ENCODE measurements at regions not wholly inside any gene's neighbourhood (a gene's known extent, or its start where the extent isn't known, plus 50 kb on each side); places are given as distances from the start of the nearest gene placed in this dataset.
"Not testable (repeated sequence)": the region's sequence is repeated elsewhere in the genome, so short reads cannot be mapped to it uniquely, and the experiment has no call there.

GRCh38 chr11:116335891-116336290, 436.9 kb downstream of the BUD13 start:
- DNase-seq (ENCODE audit: low spot score) = no peak

GRCh38 chr11:116335078-116335477, 437.7 kb downstream of the BUD13 start:
- no peak for DNase-seq (ENCODE audit: low spot score)

GRCh38 chr11:116334596-116334995, 438.2 kb downstream of the BUD13 start:
- DNase-seq (ENCODE audit: low spot score) = no peak

- no peak for DNase-seq (ENCODE audit: low spot score)
Measured at GRCh38 chr11:116333001-116333535, 439.7 kb downstream of the BUD13 start.

GRCh38 chr11:116332391-116332790, 440.4 kb downstream of the BUD13 start:
- no peak for DNase-seq (ENCODE audit: low spot score)

GRCh38 chr11:116331381-116331780, 441.4 kb downstream of the BUD13 start:
- DNase-seq (ENCODE audit: low spot score) = no peak

- no peak for DNase-seq (ENCODE audit: low spot score)
Measured at GRCh38 chr11:116330439-116331185, 442.2 kb downstream of the BUD13 start.

- no peak for DNase-seq (ENCODE audit: low spot score)
Measured at GRCh38 chr11:116329354-116330090, 443.3 kb downstream of the BUD13 start.

- no peak for DNase-seq (ENCODE audit: low spot score)
Measured at GRCh38 chr11:116328851-116329250, 443.9 kb downstream of the BUD13 start.

- no peak for DNase-seq (ENCODE audit: low spot score)
Measured at GRCh38 chr11:116328391-116328790, 444.4 kb downstream of the BUD13 start.

GRCh38 chr11:116326146-116326545, 446.6 kb downstream of the BUD13 start:
- no peak for DNase-seq (ENCODE audit: low spot score)

GRCh38 chr11:116325247-116325646, 447.5 kb downstream of the BUD13 start:
- no peak for DNase-seq (ENCODE audit: low spot score)

- DNase-seq (ENCODE audit: low spot score) = not testable (repeated sequence)
Measured at GRCh38 chr11:116324077-116324476, 448.7 kb downstream of the BUD13 start.

- DNase-seq (ENCODE audit: low spot score) = no peak
Measured at GRCh38 chr11:116317212-116317611, 455.6 kb downstream of the BUD13 start.

- DNase-seq (ENCODE audit: low spot score) = no peak
Measured at GRCh38 chr11:116314006-116314405, 458.8 kb downstream of the BUD13 start.

- DNase-seq (ENCODE audit: low spot score) = peak; percentile 95
Measured at GRCh38 chr11:116312570-116313391, 460.0 kb downstream of the BUD13 start.

- peak; percentile 6 for DNase-seq (ENCODE audit: low spot score)
Measured at GRCh38 chr11:116311206-116311605, 461.6 kb downstream of the BUD13 start.

- no peak for DNase-seq (ENCODE audit: low spot score)
Measured at GRCh38 chr11:116310698-116311097, 462.1 kb downstream of the BUD13 start.

GRCh38 chr11:116310226-116310625, 462.6 kb downstream of the BUD13 start:
- DNase-seq (ENCODE audit: low spot score) = no peak

GRCh38 chr11:116309446-116309845, 463.3 kb downstream of the BUD13 start:
- DNase-seq (ENCODE audit: low spot score) = no peak

GRCh38 chr11:116302756-116303155, 470.0 kb downstream of the BUD13 start:
- DNase-seq (ENCODE audit: low spot score) = peak; percentile 16

GRCh38 chr11:116301141-116301540, 471.6 kb downstream of the BUD13 start:
- DNase-seq (ENCODE audit: low spot score) = no peak

Measured in Ammon's horn (tissue), 1 donor.